Vagina (tissue), 2 donors: ENCODE measurements at regions not wholly inside any gene's neighbourhood (a gene's known extent, or its start where the extent isn't known, plus 50 kb on each side); places are given as distances from the start of the nearest gene placed in this dataset.

Experiments used
- POLR2A ChIP-seq, 2 donors: fragments of 450-650 bp; IDR thresholded peaks; one replicate each; pipeline ENCODE4 v1.6.1; 2017; ENCODE audit warnings: antibody characterized with exemption in 2 of 2, mild to moderate bottlenecking in 2 of 2, moderate library complexity in 2 of 2
- TF ChIP-seq, protein P1 (sequence below), 3 experiments: fragments of 450-650 bp in 2 of 3; fragments of 200-600 bp in 1 of 3; sonication (generic) in 1 of 3; IDR thresholded peaks; one replicate each; pipeline ENCODE4 v1.5.1; 2017 to 2019; ENCODE audit warnings: antibody characterized with exemption in 3 of 3, mild to moderate bottlenecking in 2 of 3, moderate library complexity in 2 of 3

DNA sequence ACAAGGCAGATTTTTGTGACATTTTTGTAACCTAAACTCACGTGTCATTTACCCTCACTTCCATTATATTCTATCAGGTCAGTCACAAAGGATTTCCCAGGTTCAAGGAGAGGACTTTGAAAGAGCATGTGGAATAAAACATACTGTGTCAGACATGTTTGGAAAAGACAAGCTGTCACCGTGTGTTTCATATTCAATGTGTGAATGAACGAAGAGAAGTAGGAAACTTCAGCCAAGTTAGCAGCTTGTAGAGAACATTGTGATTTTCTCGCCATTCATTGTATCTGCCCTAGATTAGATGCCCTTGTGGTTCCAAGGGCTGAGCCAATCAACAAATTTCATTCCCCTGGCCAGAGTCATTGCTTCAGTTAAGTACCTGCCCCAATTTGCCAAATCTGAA is 2288.9 kb upstream of the PCDH20 start:
- TF ChIP-seq, protein P1, sequence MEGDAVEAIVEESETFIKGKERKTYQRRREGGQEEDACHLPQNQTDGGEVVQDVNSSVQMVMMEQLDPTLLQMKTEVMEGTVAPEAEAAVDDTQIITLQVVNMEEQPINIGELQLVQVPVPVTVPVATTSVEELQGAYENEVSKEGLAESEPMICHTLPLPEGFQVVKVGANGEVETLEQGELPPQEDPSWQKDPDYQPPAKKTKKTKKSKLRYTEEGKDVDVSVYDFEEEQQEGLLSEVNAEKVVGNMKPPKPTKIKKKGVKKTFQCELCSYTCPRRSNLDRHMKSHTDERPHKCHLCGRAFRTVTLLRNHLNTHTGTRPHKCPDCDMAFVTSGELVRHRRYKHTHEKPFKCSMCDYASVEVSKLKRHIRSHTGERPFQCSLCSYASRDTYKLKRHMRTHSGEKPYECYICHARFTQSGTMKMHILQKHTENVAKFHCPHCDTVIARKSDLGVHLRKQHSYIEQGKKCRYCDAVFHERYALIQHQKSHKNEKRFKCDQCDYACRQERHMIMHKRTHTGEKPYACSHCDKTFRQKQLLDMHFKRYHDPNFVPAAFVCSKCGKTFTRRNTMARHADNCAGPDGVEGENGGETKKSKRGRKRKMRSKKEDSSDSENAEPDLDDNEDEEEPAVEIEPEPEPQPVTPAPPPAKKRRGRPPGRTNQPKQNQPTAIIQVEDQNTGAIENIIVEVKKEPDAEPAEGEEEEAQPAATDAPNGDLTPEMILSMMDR (IDR thresholded peaks at IDR 0.05), result no peak
- no peak for TF ChIP-seq POLR2A (IDR thresholded peaks at IDR 0.05)
